Upper lobe of left lung (tissue), 4 donors: ENCODE measurements at regions not wholly inside any gene's neighbourhood (a gene's known extent, or its start where the extent isn't known, plus 50 kb on each side); places are given as distances from the start of the nearest gene placed in this dataset.

ENCODE experiments used
- EP300 ChIP-seq, 4 donors: sonication (generic); formaldehyde crosslinking; IDR thresholded peaks; one replicate each; pipeline ENCODE4 v1.5.1; 2017; ENCODE audit warnings: antibody characterized with exemption in 4 of 4, control low read depth in 2 of 4
- POLR2A ChIP-seq, 4 donors: fragments of 450-650 bp; IDR thresholded peaks; one replicate each; pipeline ENCODE4 v1.5.1; 2016 to 2017; ENCODE audit warnings: antibody characterized with exemption in 4 of 4, mild to moderate bottlenecking in 2 of 4
- POLR2AphosphoS5 ChIP-seq, 2 donors: sonication (generic); formaldehyde crosslinking; IDR thresholded peaks; one replicate each; pipeline ENCODE4 v1.5.1; 2017; ENCODE audit warnings: antibody characterized with exemption in 2 of 2
- TF ChIP-seq, protein P1 (sequence below), 6 experiments: fragments of 450-650 bp in 4 of 6; fragments of 200-600 bp in 2 of 6; sonication (generic) in 2 of 6; IDR thresholded peaks; one replicate each; pipeline ENCODE4 v1.5.1; 2016 to 2019; ENCODE audit warnings: antibody characterized with exemption in 6 of 6

DNA sequence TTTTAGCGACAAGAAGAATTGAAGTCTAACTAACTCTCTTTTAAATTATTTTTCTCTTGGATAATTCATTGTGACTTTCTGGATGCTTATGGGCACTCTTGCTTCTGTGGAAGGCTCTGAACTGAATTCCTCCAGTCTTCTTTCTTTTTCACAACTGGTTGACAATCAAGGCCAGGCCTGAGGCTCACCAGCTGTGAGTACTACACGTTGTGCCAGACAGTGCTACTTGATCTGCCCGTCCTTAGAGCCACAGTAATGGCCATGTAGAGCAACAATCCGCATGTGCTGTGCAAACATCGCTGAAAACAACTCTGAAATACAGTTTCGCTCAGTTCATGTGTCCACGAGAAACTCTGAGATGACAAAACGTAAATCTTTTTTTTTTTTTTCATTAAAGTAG is 1336.3 kb upstream of the AGA start:
- TF ChIP-seq, protein P1, sequence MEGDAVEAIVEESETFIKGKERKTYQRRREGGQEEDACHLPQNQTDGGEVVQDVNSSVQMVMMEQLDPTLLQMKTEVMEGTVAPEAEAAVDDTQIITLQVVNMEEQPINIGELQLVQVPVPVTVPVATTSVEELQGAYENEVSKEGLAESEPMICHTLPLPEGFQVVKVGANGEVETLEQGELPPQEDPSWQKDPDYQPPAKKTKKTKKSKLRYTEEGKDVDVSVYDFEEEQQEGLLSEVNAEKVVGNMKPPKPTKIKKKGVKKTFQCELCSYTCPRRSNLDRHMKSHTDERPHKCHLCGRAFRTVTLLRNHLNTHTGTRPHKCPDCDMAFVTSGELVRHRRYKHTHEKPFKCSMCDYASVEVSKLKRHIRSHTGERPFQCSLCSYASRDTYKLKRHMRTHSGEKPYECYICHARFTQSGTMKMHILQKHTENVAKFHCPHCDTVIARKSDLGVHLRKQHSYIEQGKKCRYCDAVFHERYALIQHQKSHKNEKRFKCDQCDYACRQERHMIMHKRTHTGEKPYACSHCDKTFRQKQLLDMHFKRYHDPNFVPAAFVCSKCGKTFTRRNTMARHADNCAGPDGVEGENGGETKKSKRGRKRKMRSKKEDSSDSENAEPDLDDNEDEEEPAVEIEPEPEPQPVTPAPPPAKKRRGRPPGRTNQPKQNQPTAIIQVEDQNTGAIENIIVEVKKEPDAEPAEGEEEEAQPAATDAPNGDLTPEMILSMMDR (IDR thresholded peaks at IDR 0.05): no peak
- TF ChIP-seq POLR2AphosphoS5 (IDR thresholded peaks at IDR 0.05) (no peak), POLR2A (IDR thresholded peaks at IDR 0.05) (no peak), EP300 (IDR thresholded peaks at IDR 0.05) (no peak)
